ENCODE measurements at regions not wholly inside any gene's neighbourhood (a gene's known extent, or its start where the extent isn't known, plus 50 kb on each side); places are given as distances from the start of the nearest gene placed in this dataset.

DNA sequence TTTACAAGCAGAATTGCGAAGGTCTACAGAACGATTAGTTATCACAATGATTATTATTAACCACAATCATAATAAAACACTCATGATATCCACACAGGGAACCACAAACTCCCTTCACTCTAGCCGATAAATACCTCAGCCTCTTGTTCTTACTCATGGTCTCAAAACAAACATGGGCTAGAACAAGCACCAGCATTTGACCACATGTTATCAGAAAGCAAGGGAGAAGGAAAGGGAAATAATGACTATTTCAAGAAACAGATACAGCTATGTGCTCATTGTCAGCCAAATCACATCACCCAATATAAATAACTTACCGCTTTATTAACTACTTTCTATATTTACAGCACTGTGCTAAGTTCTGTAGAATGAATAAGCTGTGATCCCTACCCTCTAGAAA is 663.2 kb upstream of the HTR2C start:
- no peaks in the 10 kb centered on the region for H3K36me3 ChIP-seq (ENCODE audit: insufficient read depth, low read length)
- no peak overlapping the region for H2AFZ ChIP-seq (ENCODE audit: low read depth, low read length)
- no peaks in the 10 kb centered on the region for H3K27me3 ChIP-seq (ENCODE audit: insufficient read depth, low read length)
- no peak overlapping the region for H3K4me3 ChIP-seq (ENCODE audit: low read length)
- no peaks in the 10 kb centered on the region for H3K4me1 ChIP-seq (ENCODE audit: insufficient read depth, low read length)
- no peaks in the 10 kb centered on the region for H3K9me3 ChIP-seq (ENCODE audit: low read length)

- Histone ChIP-seq H3K4me3 (ENCODE audit: low read length) (no peak overlapping the region), H3K9me3 (ENCODE audit: low read length) (no peaks in the 10 kb centered on the region)
Measured at GRCh38 chrX:113919387-113919786, 664.5 kb upstream of the HTR2C start.

GRCh38 chrX:113906168-113906567 is 677.7 kb upstream of the HTR2C start:
- Histone ChIP-seq H3K36me3 (ENCODE audit: insufficient read depth, low read length) (no peaks in the 10 kb centered on the region), H3K4me1 (ENCODE audit: insufficient read depth, low read length) (no peaks in the 10 kb centered on the region), H2AFZ (ENCODE audit: low read depth, low read length) (no peak overlapping the region), H3K9me3 (ENCODE audit: low read length) (no peaks in the 10 kb centered on the region), H3K27me3 (ENCODE audit: insufficient read depth, low read length) (no peaks in the 10 kb centered on the region), H3K4me3 (ENCODE audit: low read length) (no peak overlapping the region)

More at GRCh38 chrX:113919387-113919786, 664.5 kb upstream of the HTR2C start:
- no peak overlapping the region for H2AFZ ChIP-seq (ENCODE audit: low read depth, low read length)
- H3K36me3 ChIP-seq (ENCODE audit: insufficient read depth, low read length), result no peaks in the 10 kb centered on the region
- no peaks in the 10 kb centered on the region for H3K27me3 ChIP-seq (ENCODE audit: insufficient read depth, low read length)
- H3K4me1 ChIP-seq (ENCODE audit: insufficient read depth, low read length), result no peaks in the 10 kb centered on the region

DNA sequence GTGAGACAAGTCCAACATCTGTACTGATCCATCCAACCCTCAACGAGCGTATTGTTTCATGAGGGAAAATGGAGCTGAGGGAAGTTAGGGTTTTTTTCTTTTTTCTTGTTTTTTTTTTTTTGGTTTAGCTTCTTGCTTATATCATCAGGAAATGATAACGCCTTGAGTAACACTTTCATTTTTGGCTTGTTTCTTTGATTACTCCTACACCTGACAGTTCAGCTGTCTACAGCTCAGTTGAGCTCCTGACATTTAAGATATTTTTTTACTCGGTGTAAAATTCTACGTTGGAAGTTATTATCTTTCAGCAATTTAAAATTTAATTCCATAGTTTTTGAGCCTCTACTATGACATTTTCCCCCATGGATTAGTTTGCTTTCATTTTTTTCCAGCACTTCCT is 691.0 kb upstream of the HTR2C start:
- Histone ChIP-seq H3K36me3 (ENCODE audit: insufficient read depth, low read length) (no peaks in the 10 kb centered on the region), H3K4me1 (ENCODE audit: insufficient read depth, low read length) (no peaks in the 10 kb centered on the region), H3K4me3 (ENCODE audit: low read length) (no peak overlapping the region), H3K9me3 (ENCODE audit: low read length) (no peaks in the 10 kb centered on the region), H2AFZ (ENCODE audit: low read depth, low read length) (no peak overlapping the region), H3K27me3 (ENCODE audit: insufficient read depth, low read length) (no peaks in the 10 kb centered on the region)

- Histone ChIP-seq H2AFZ (ENCODE audit: low read depth, low read length) (no peak overlapping the region), H3K4me1 (ENCODE audit: insufficient read depth, low read length) (no peaks in the 10 kb centered on the region), H3K9me3 (ENCODE audit: low read length) (no peaks in the 10 kb centered on the region), H3K36me3 (ENCODE audit: insufficient read depth, low read length) (no peaks in the 10 kb centered on the region), H3K27me3 (ENCODE audit: insufficient read depth, low read length) (no peaks in the 10 kb centered on the region), H3K4me3 (ENCODE audit: low read length) (no peak overlapping the region)
Measured at GRCh38 chrX:113892401-113892800, 691.5 kb upstream of the HTR2C start.

GRCh38 chrX:113873056-113873455 is 710.8 kb upstream of the HTR2C start:
- no peaks in the 10 kb centered on the region for H3K27me3 ChIP-seq (ENCODE audit: insufficient read depth, low read length)
- H3K36me3 ChIP-seq (ENCODE audit: insufficient read depth, low read length), result no peaks in the 10 kb centered on the region
- H3K4me1 ChIP-seq (ENCODE audit: insufficient read depth, low read length), result no peaks in the 10 kb centered on the region
- H3K9me3 ChIP-seq (ENCODE audit: low read length), result no peaks in the 10 kb centered on the region
- no peak overlapping the region for H3K4me3 ChIP-seq (ENCODE audit: low read length)
- H2AFZ ChIP-seq (ENCODE audit: low read depth, low read length), result no peak overlapping the region

- Histone ChIP-seq H3K36me3 (ENCODE audit: insufficient read depth, low read length) (no peaks in the 10 kb centered on the region), H3K9me3 (ENCODE audit: low read length) (no peaks in the 10 kb centered on the region), H3K27me3 (ENCODE audit: insufficient read depth, low read length) (no peaks in the 10 kb centered on the region), H2AFZ (ENCODE audit: low read depth, low read length) (no peak overlapping the region), H3K4me3 (ENCODE audit: low read length) (no peak overlapping the region), H3K4me1 (ENCODE audit: insufficient read depth, low read length) (no peaks in the 10 kb centered on the region)
Measured at GRCh38 chrX:113868711-113869110, 715.2 kb upstream of the HTR2C start.

GRCh38 chrX:113868177-113868576 is 715.7 kb upstream of the HTR2C start:
- Histone ChIP-seq H3K27me3 (ENCODE audit: insufficient read depth, low read length) (no peaks in the 10 kb centered on the region), H3K36me3 (ENCODE audit: insufficient read depth, low read length) (no peaks in the 10 kb centered on the region), H3K4me1 (ENCODE audit: insufficient read depth, low read length) (no peaks in the 10 kb centered on the region)

GRCh38 chrX:113849408-113849807 is 734.5 kb upstream of the HTR2C start:
- no peak overlapping the region for H2AFZ ChIP-seq (ENCODE audit: low read depth, low read length)
- H3K4me3 ChIP-seq (ENCODE audit: low read length), result no peak overlapping the region
- H3K4me1 ChIP-seq (ENCODE audit: insufficient read depth, low read length), result no peaks in the 10 kb centered on the region
- no peaks in the 10 kb centered on the region for H3K9me3 ChIP-seq (ENCODE audit: low read length)
- no peaks in the 10 kb centered on the region for H3K36me3 ChIP-seq (ENCODE audit: insufficient read depth, low read length)
- H3K27me3 ChIP-seq (ENCODE audit: insufficient read depth, low read length), result no peaks in the 10 kb centered on the region

More at GRCh38 chrX:113868177-113868576, 715.7 kb upstream of the HTR2C start:
- Histone ChIP-seq H3K4me3 (ENCODE audit: low read length) (no peak overlapping the region), H3K9me3 (ENCODE audit: low read length) (no peaks in the 10 kb centered on the region), H2AFZ (ENCODE audit: low read depth, low read length) (no peak overlapping the region)

DNA sequence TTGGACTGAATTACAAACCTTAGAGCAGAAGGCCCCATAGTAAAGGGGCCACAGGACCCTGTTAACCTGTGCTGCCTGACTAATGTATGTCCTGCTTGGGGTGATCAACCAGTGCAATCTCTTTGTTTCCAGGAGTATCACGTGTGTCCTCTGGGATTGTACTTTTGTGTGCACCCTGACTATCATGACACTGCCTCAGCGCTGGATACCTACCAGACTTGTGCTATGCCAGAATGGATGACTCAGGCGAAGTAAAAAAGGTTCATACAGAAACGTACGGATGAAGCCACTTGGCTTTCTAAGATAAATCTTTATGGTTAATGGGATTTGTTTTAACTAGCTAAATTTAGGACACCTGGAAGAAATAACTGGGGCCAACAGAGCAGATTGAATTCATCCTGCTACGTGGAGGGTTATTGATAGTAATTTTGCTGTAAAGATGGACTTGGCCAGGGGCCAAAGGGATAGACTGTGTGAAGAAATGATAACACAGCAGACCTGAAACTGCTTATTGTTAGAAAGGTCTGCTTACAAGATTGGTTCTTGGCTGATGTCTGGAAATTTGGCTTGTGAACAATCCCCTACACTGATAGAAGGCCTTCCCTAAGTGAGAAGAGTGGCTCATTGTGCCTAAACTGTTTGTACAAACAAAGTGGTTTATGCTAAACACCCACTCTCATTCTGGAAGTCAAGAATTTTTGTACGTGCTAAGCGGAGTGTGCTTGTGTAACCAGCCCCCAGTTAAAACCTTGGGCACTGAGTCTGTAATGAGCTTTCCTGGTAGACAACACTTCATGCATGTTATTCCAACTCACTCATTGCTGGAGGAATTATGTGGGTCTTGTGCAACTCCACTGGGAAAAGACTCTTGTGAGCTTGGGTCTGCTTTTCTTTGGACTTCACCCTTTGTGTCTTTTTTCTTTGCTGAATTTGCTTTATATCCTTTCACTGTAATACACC is 750.5 kb upstream of the HTR2C start:
- H3K4me1 ChIP-seq (ENCODE audit: insufficient read depth, low read length), result no peaks in the 10 kb centered on the region
- no peaks in the 10 kb centered on the region for H3K9me3 ChIP-seq (ENCODE audit: low read length)
- H3K36me3 ChIP-seq (ENCODE audit: insufficient read depth, low read length), result no peaks in the 10 kb centered on the region
- H3K4me3 ChIP-seq (ENCODE audit: low read length), result no peak overlapping the region
- no peaks in the 10 kb centered on the region for H3K27me3 ChIP-seq (ENCODE audit: insufficient read depth, low read length)
- H2AFZ ChIP-seq (ENCODE audit: low read depth, low read length), result no peak overlapping the region

DNA sequence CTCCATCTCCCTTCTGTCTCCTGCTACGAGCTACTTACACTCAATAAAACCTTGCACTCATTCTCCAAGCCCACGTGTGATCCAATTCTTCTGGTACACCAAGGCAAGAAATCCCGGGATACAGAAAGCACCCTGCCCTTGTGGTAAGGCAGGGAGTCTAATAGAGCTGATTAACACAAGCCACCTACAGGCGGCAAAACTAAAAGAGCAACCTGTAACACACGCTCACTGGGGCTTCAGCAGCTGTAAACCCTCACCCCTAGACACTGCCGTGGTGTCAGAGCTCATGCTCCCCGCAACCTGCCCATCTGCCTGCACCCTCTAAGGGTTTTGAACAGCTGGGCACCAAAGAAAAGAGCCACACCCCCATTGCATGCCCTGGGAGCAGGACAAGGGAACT is 755.4 kb upstream of the HTR2C start:
- Histone ChIP-seq H3K27me3 (ENCODE audit: insufficient read depth, low read length) (no peaks in the 10 kb centered on the region), H3K4me3 (ENCODE audit: low read length) (no peak overlapping the region), H3K4me1 (ENCODE audit: insufficient read depth, low read length) (no peaks in the 10 kb centered on the region), H3K36me3 (ENCODE audit: insufficient read depth, low read length) (no peaks in the 10 kb centered on the region), H2AFZ (ENCODE audit: low read depth, low read length) (no peak overlapping the region), H3K9me3 (ENCODE audit: low read length) (no peaks in the 10 kb centered on the region)

- H3K27me3 ChIP-seq (ENCODE audit: insufficient read depth, low read length), result no peaks in the 10 kb centered on the region
- no peak overlapping the region for H2AFZ ChIP-seq (ENCODE audit: low read depth, low read length)
- no peak overlapping the region for H3K4me3 ChIP-seq (ENCODE audit: low read length)
- H3K9me3 ChIP-seq (ENCODE audit: low read length), result no peaks in the 10 kb centered on the region
- no peaks in the 10 kb centered on the region for H3K36me3 ChIP-seq (ENCODE audit: insufficient read depth, low read length)
- no peaks in the 10 kb centered on the region for H3K4me1 ChIP-seq (ENCODE audit: insufficient read depth, low read length)
Measured at GRCh38 chrX:113818346-113818745, 765.5 kb upstream of the HTR2C start.

- Histone ChIP-seq H3K36me3 (ENCODE audit: insufficient read depth, low read length) (no peaks in the 10 kb centered on the region), H3K4me3 (ENCODE audit: low read length) (no peak overlapping the region), H3K4me1 (ENCODE audit: insufficient read depth, low read length) (no peaks in the 10 kb centered on the region), H3K27me3 (ENCODE audit: insufficient read depth, low read length) (no peaks in the 10 kb centered on the region), H3K9me3 (ENCODE audit: low read length) (no peaks in the 10 kb centered on the region), H2AFZ (ENCODE audit: low read depth, low read length) (no peak overlapping the region)
Measured at GRCh38 chrX:113804819-113805218, 779.1 kb upstream of the HTR2C start.

DNA sequence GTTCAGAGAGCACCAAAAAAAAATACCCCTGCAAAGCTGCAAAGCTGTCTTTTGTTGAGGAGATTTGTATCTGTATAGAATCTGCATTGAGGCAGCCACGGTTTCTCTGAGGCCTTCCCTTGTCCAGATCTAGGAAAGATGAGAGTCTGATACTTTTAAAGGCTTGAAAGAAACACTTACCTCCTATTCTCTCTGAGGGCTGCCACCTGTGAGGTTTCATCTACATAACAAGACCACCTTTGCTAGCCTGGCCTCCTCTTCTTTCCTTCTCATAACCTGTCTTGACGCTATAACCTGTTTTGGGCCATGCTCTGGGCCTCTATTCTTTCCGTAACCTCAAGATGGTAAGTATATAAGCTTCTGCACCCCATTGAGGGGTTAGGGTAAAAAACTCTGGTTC is 779.6 kb upstream of the HTR2C start:
- H3K4me3 ChIP-seq (ENCODE audit: low read length), result no peak overlapping the region
- no peaks in the 10 kb centered on the region for H3K36me3 ChIP-seq (ENCODE audit: insufficient read depth, low read length)
- no peaks in the 10 kb centered on the region for H3K4me1 ChIP-seq (ENCODE audit: insufficient read depth, low read length)
- no peaks in the 10 kb centered on the region for H3K9me3 ChIP-seq (ENCODE audit: low read length)
- H3K27me3 ChIP-seq (ENCODE audit: insufficient read depth, low read length), result no peaks in the 10 kb centered on the region
- H2AFZ ChIP-seq (ENCODE audit: low read depth, low read length), result no peak overlapping the region

Data from neuron (in vitro differentiated cells).